Fibroblast of gingiva (primary cell): ENCODE measurements at regions not wholly inside any gene's neighbourhood (a gene's known extent, or its start where the extent isn't known, plus 50 kb on each side); places are given as distances from the start of the nearest gene placed in this dataset.

Experiments
- DNase-seq: peaks from one replicate; pipeline ENCODE4 v3.0.0-alpha.2; 2011; ENCODE audit warnings: low read depth

- DNase-seq, result no peak
Measured at GRCh38 chr4:115769396-115769795, 656.0 kb upstream of the NDST4 start.

GRCh38 chr4:115763051-115763450 lies 649.6 kb upstream of the NDST4 start:
- no peak for DNase-seq

GRCh38 chr4:115759231-115759630 lies 645.8 kb upstream of the NDST4 start:
- no peak for DNase-seq

GRCh38 chr4:115749404-115749803 lies 636.0 kb upstream of the NDST4 start:
- DNase-seq, result no peak

GRCh38 chr4:115740806-115741205 lies 627.4 kb upstream of the NDST4 start:
- DNase-seq, result no peak

GRCh38 chr4:115729739-115730266 lies 616.4 kb upstream of the NDST4 start:
- no peak for DNase-seq

- no peak for DNase-seq
Measured at GRCh38 chr4:115723621-115724020, 610.2 kb upstream of the NDST4 start.

GRCh38 chr4:115720611-115721010 lies 607.2 kb upstream of the NDST4 start:
- no peak for DNase-seq

GRCh38 chr4:115711575-115711974 lies 598.2 kb upstream of the NDST4 start:
- DNase-seq, result no peak

- no peak for DNase-seq
Measured at GRCh38 chr4:115688961-115689360, 575.5 kb upstream of the NDST4 start.

GRCh38 chr4:115687052-115687755 lies 573.8 kb upstream of the NDST4 start:
- no peak for DNase-seq

GRCh38 chr4:115678425-115678941 lies 565.1 kb upstream of the NDST4 start:
- DNase-seq, result no peak

GRCh38 chr4:115675719-115676118 lies 562.3 kb upstream of the NDST4 start:
- DNase-seq, result no peak

GRCh38 chr4:115674485-115674884 lies 561.1 kb upstream of the NDST4 start:
- no peak for DNase-seq

- DNase-seq, result no peak
Measured at GRCh38 chr4:115671581-115671980, 558.2 kb upstream of the NDST4 start.

GRCh38 chr4:115670930-115671329 lies 557.5 kb upstream of the NDST4 start:
- no peak for DNase-seq

- DNase-seq, result no peak
Measured at GRCh38 chr4:115668396-115668795, 555.0 kb upstream of the NDST4 start.

GRCh38 chr4:115664285-115664684 lies 550.9 kb upstream of the NDST4 start:
- DNase-seq, result no peak

- no peak for DNase-seq
Measured at GRCh38 chr4:115660465-115660864, 547.0 kb upstream of the NDST4 start.

GRCh38 chr4:115657991-115658650 lies 544.7 kb upstream of the NDST4 start:
- no peak for DNase-seq

- no peak for DNase-seq
Measured at GRCh38 chr4:115655626-115656025, 542.2 kb upstream of the NDST4 start.

GRCh38 chr4:115648786-115649185 lies 535.4 kb upstream of the NDST4 start:
- DNase-seq, result no peak

- no peak for DNase-seq
Measured at GRCh38 chr4:115629270-115629669, 515.9 kb upstream of the NDST4 start.
